Lower leg skin (tissue), 4 donors: ENCODE measurements at regions not wholly inside any gene's neighbourhood (a gene's known extent, or its start where the extent isn't known, plus 50 kb on each side); places are given as distances from the start of the nearest gene placed in this dataset.

Experiments
- DNase-seq, 2 donors: peaks; one replicate each; pipeline ENCODE4 v3.0.0-alpha.2; 2019; ENCODE audit warnings: low spot score in 2 of 2
- H3K4me3 ChIP-seq: fragments of 200-600 bp; sonication (generic); 2 replicates; pipeline ENCODE4 v1.5.1; 2017; ENCODE audit warnings: mild to moderate bottlenecking, low read depth; ENCODE audit not compliant: poor library complexity, severe bottlenecking
- CTCF ChIP-seq, 3 donors: fragments of 450-650 bp; IDR thresholded peaks; one replicate each; pipeline ENCODE4 v1.5.1; 2016; ENCODE audit warnings: antibody characterized with exemption in 3 of 3, mild to moderate bottlenecking in 3 of 3, moderate library complexity in 2 of 3
- POLR2A ChIP-seq, 2 donors: fragments of 450-650 bp; IDR thresholded peaks; one replicate each; pipeline ENCODE4 v1.6.1; 2016 to 2017; ENCODE audit warnings: antibody characterized with exemption in 2 of 2, mild to moderate bottlenecking in 1 of 2, moderate library complexity in 1 of 2
- WGBS, 2 donors: methylation state at CpG; one replicate each; pipeline ENCODE4 v1.1.5; 2018; 5-methylcytosine and 5-hydroxymethylcytosine counted together
- intact Hi-C: fragments of 100-400 bp; cut with DNase I; formaldehyde crosslinking; loops from one replicate; pipeline ENCODE4 v1.15.0; 2023; ENCODE audit warnings: low total_unique reads

- WGBS, 2 donors: 78 to 84% methylated on average over 17 of the region's 17 CpGs
- TF ChIP-seq CTCF (IDR thresholded peaks at IDR 0.05) (no peak), POLR2A (IDR thresholded peaks at IDR 0.05) (no peak)
- no peak for DNase-seq
- intact Hi-C loops: no loop called here
- H3K4me3 ChIP-seq: no peak overlapping the region
Measured at GRCh38 chr10:10923029-10923651, 94.5 kb upstream of the CELF2 start.

GRCh38 chr10:10925667-10926066 is 92.0 kb upstream of the CELF2 start:
- no peak for TF ChIP-seq CTCF (IDR thresholded peaks at IDR 0.05)
- no peak for TF ChIP-seq POLR2A (IDR thresholded peaks at IDR 0.05)
- intact Hi-C loops: no loop called here
- WGBS, 2 donors: 91 to 98% methylated on average over 4 of the region's 4 CpGs
- H3K4me3 ChIP-seq: no peak overlapping the region
- no peak for DNase-seq

- TF ChIP-seq CTCF (IDR thresholded peaks at IDR 0.05) (no peak), POLR2A (IDR thresholded peaks at IDR 0.05) (no peak)
- 92 to 95% methylated on average over 1 of the region's 1 CpG for WGBS, 2 donors
- no peak overlapping the region for H3K4me3 ChIP-seq
- intact Hi-C loops: no loop called here
- no peak for DNase-seq
Measured at GRCh38 chr10:10927608-10928007, 90.1 kb upstream of the CELF2 start.

GRCh38 chr10:10930979-10931743 is 86.5 kb upstream of the CELF2 start:
- intact Hi-C loops: no loop called here
- no peak for DNase-seq
- 89 to 91% methylated on average over 8 of the region's 8 CpGs for WGBS, 2 donors
- H3K4me3 ChIP-seq: no peak overlapping the region
- TF ChIP-seq POLR2A (IDR thresholded peaks at IDR 0.05): no peak

GRCh38 chr10:10935032-10935431 is 82.6 kb upstream of the CELF2 start:
- no peak for TF ChIP-seq POLR2A (IDR thresholded peaks at IDR 0.05)
- TF ChIP-seq CTCF (IDR thresholded peaks at IDR 0.05): no peak
- 76 to 83% methylated on average over 4 of the region's 4 CpGs for WGBS, 2 donors
- intact Hi-C loops: no loop called here
- no peak for DNase-seq
- H3K4me3 ChIP-seq: no peak overlapping the region

- 86 to 92% methylated on average over 7 of the region's 7 CpGs for WGBS, 2 donors
- no peak for DNase-seq
- H3K4me3 ChIP-seq: no peak overlapping the region
- intact Hi-C loops: no loop called here
- TF ChIP-seq CTCF (IDR thresholded peaks at IDR 0.05) (no peak), POLR2A (IDR thresholded peaks at IDR 0.05) (no peak)
Measured at GRCh38 chr10:10938676-10939075, 79.0 kb upstream of the CELF2 start.
